ENCODE measurements at regions not wholly inside any gene's neighbourhood (a gene's known extent, or its start where the extent isn't known, plus 50 kb on each side); places are given as distances from the start of the nearest gene placed in this dataset.

GRCh38 chr7:155371331-155371883, 73.7 kb downstream of the INSIG1 start:
- no peak for TF ChIP-seq CTCF (IDR thresholded peaks at IDR 0.05)
- no peak for TF ChIP-seq POLR2A (IDR thresholded peaks at IDR 0.05)
- no peak for TF ChIP-seq POLR2AphosphoS5 (IDR thresholded peaks at IDR 0.05)
- no peak for TF ChIP-seq EP300 (IDR thresholded peaks at IDR 0.05)
